ENCODE measurements at regions not wholly inside any gene's neighbourhood (a gene's known extent, or its start where the extent isn't known, plus 50 kb on each side); places are given as distances from the start of the nearest gene placed in this dataset.

DNA sequence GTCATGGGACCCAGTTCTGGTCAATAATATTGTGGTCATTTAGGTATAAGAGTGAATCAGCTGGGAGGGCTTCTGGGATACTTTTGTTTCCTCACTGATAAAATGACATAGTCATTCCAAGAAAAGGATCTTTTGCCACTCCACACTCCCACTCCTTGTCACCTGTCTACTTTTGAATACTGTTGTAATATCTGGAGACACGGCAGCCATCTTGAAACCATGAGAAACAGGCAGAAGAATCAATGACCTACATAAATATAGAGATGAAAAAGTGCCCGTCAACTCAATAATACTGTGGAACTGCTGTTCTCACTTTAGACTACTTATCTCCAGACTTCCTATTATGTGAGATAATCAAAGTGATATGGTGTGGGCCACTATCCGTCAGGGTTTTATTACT is 154.2 kb downstream of the CCDC34 start:
- intact Hi-C loops (cut with DNase I): loop anchor here in 1 of 3 donors (10.0 kb wide), 1 partner anchor 86 kb away; no protein-coding TSS in a partner anchor
- H3K27me3 ChIP-seq: no peaks in the 10 kb centered on the region

GRCh38 chr11:27207025-27207650 is 155.9 kb downstream of the CCDC34 start:
- intact Hi-C loops (cut with DNase I): loop anchor here in 1 of 3 donors (10.0 kb wide), 1 partner anchor 88 kb away; no protein-coding TSS in a partner anchor
- TF ChIP-seq CTCF (IDR thresholded peaks at IDR 0.05): no peak
- Histone ChIP-seq H3K9me3 (no peaks in the 10 kb centered on the region), H3K36me3 (no peaks in the 10 kb centered on the region), H3K27me3 (no peaks in the 10 kb centered on the region), H3K27ac (no peak overlapping the region), H3K4me1 (peaks cover 2 to 14% (median 3%) of the 10 kb centered on the region in 3 donors), H3K4me3 (no peak overlapping the region)
- no peak for ATAC-seq
- 58 to 92% methylated on average over 2 of the region's 2 CpGs for WGBS, 2 donors
- no peak for FAIRE-seq
- DNase-seq: no peak

More for the DNA sequence above, 154.2 kb downstream of the CCDC34 start:
- peak overlapping the region in 1 of 4 donors; percentile 32 for H3K27ac ChIP-seq
- peaks cover 6 to 27% (median 10%) of the 10 kb centered on the region in 3 donors for H3K4me1 ChIP-seq
- no peak overlapping the region for H3K4me3 ChIP-seq
- ATAC-seq (no peak), FAIRE-seq (no peak), DNase-seq (no peak)
- TF ChIP-seq CTCF (IDR thresholded peaks at IDR 0.05): no peak
- no peaks in the 10 kb centered on the region for H3K9me3 ChIP-seq
- no peaks in the 10 kb centered on the region for H3K36me3 ChIP-seq
- WGBS, 2 donors: 85 to 87% methylated on average over 3 of the region's 3 CpGs

DNA sequence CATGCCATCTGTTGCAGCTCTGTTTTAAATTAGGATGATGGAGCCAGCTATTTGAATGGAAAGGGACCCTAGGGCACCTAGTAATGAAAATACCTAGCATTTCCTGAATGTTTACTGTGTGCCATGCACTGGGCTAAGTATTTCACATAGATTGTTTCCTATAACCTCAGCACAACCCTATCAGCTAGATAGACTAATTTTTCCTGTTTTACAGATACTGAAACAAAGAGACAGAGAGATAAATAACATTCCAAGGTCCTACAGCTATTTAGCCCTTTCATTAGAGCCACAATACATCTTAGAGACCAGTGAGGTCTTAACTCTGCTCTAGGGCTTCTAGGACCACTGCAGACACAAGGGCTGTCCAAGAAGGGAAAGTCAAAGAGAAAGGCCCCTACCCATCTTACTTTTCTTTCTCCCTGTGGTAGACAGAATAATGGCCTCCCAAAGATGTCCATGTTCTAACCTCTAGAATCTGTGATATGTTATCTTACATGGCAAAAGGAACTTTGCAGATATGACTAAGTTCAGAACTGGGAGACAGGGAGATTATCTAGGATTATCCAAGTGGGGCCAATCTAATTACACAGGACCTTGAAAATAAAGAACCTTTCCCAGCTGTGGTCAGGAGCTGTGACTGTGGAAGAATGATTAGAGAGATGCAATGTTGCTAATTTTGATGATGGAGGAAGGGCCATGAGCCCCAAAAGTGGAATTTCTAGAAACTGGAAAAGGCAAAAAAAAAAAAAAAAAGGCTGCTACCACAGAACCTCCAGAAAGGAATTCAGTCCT is 157.0 kb downstream of the CCDC34 start:
- Histone ChIP-seq H3K27me3 (no peaks in the 10 kb centered on the region), H3K4me3 (no peak overlapping the region), H3K4me1 (peaks cover 9 to 23% (median 15%) of the 10 kb centered on the region in 3 donors), H3K36me3 (no peaks in the 10 kb centered on the region), H3K27ac (no peak overlapping the region), H3K9me3 (no peaks in the 10 kb centered on the region)
- TF ChIP-seq CTCF (IDR thresholded peaks at IDR 0.05): no peak
- DNase-seq (no peak), FAIRE-seq (no peak), ATAC-seq (no peak)
- intact Hi-C loops (cut with DNase I): loop anchor here in 1 of 3 donors (10.0 kb wide), 1 partner anchor 89 kb away; no protein-coding TSS in a partner anchor

DNA sequence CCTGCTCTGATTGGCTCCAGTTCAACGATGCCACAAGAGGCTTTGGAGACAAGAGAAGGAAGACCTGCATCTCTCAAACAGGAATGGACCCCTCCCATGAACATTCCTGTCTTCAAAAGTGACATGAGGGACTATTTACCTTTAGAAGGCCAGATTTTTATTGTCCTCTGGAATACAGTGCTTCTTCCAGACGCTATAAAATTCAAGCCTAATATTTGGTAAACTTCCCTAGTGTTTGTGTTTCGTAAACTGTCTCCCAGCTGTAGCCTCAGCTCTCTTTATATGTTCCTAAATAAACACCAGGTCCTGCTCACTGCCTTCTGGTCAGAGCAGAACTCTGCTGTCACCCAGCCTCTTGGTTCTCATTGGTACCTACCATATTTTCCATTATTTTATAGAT is 157.8 kb downstream of the CCDC34 start:
- no peak for ATAC-seq
- no peaks in the 10 kb centered on the region for H3K27me3 ChIP-seq
- no peak overlapping the region for H3K27ac ChIP-seq
- intact Hi-C loops (cut with DNase I): loop anchor here in 1 of 3 donors (10.0 kb wide), 1 partner anchor 90 kb away; no protein-coding TSS in a partner anchor
- H3K9me3 ChIP-seq: no peaks in the 10 kb centered on the region
- DNase-seq: no peak
- H3K4me1 ChIP-seq: peaks cover 9 to 29% (median 16%) of the 10 kb centered on the region in 3 donors
- no peak for TF ChIP-seq CTCF (IDR thresholded peaks at IDR 0.05)
- H3K36me3 ChIP-seq: no peaks in the 10 kb centered on the region
- no peak for FAIRE-seq
- H3K4me3 ChIP-seq: no peak overlapping the region
- 63 to 64% methylated on average over 3 of the region's 3 CpGs for WGBS, 2 donors

Measured in pancreas (tissue), 10 donors.